ENCODE measurements at regions not wholly inside any gene's neighbourhood (a gene's known extent, or its start where the extent isn't known, plus 50 kb on each side); places are given as distances from the start of the nearest gene placed in this dataset.
"Not testable (repeated sequence)": the region's sequence is repeated elsewhere in the genome, so short reads cannot be mapped to it uniquely, and the experiment has no call there.

GRCh38 chr6:134632024-134632423 is 314.1 kb upstream of the SGK1 start:
- no peak for DNase-seq

- no peak for DNase-seq
These were observed 313.5 kb upstream of the SGK1 start for GRCh38 chr6:134631398-134631924.

DNA sequence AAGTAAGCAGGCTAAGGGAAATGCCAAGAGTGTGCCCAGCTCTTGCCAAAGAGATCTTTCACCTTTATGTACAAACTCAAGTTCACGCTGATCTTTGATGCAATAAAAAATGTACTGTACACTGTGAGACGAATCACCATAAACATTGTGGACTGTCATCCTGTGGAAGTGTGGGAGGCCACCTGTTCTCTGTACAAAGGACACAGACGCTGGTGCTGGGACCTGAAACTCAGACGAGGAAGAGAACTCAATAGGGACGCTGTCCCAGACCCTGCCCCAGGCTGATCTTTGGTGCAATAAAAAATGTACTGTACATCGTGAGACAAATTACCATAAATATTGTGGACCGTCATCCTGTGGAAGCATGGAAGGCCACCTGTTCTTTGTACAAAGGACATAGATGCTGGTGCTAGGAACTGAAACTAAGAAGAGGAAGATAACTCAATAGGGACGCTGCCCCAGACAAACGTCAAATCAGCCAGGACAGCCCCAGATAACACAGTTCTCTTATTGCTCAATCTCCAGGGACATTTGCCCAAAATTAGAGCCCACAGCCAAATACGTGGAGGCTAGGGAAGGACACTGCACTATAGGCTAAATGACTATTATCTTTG is 312.7 kb upstream of the SGK1 start:
- no peak for DNase-seq

DNA sequence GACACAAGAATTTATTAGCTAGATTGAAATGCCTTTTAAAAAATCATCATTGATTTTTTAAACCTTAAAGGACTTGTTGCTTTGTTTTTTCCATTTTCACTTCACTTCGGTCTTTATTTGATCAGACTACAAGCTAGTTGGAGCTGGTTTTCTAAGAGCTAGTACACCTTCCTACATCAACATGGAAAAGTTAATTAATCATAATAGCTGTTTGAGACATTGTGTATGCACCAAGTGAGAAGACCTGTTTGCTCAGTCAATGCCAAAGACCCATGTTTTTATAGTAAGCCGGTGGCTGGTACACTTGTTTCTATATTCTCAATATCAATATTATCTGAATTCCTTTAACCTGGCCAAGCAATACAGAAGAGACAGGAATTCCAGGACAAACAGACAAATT is 310.2 kb upstream of the SGK1 start:
- DNase-seq: no peak

- peak; percentile 21 for DNase-seq
These were observed 309.8 kb upstream of the SGK1 start for GRCh38 chr6:134627707-134628106.

GRCh38 chr6:134626589-134626988 is 308.7 kb upstream of the SGK1 start:
- no peak for DNase-seq

GRCh38 chr6:134626086-134626485 is 308.2 kb upstream of the SGK1 start:
- no peak for DNase-seq

DNA sequence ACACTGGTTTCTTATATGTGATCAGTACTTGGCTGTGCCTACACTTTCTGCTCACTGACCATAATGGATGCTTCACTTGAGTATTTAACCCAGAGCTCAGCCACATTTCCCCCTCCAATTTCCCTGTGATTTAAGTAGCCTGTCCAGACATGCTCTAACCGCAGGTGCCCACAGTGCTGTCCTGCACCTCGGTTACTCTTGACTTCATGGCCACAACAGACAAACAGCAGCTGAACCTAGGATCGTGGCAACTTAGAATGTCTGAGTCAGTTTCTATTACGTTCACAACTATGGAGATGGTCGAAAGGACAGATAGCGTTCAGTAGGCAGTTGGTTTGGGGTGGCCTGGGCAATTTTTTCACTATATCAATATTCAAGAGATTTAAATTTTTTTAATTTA is 306.9 kb upstream of the SGK1 start:
- DNase-seq: no peak

- DNase-seq: no peak
These were observed 305.5 kb upstream of the SGK1 start for GRCh38 chr6:134623401-134623800.

GRCh38 chr6:134622382-134623173 is 304.7 kb upstream of the SGK1 start:
- no peak for DNase-seq

GRCh38 chr6:134621858-134622257 is 303.9 kb upstream of the SGK1 start:
- peak; percentile 12 for DNase-seq

- DNase-seq: no peak
These were observed 301.9 kb upstream of the SGK1 start for GRCh38 chr6:134619789-134620188.

- no peak for DNase-seq
These were observed 301.2 kb upstream of the SGK1 start for GRCh38 chr6:134619077-134619476.

GRCh38 chr6:134614606-134615485 is 296.9 kb upstream of the SGK1 start:
- DNase-seq: no peak

DNA sequence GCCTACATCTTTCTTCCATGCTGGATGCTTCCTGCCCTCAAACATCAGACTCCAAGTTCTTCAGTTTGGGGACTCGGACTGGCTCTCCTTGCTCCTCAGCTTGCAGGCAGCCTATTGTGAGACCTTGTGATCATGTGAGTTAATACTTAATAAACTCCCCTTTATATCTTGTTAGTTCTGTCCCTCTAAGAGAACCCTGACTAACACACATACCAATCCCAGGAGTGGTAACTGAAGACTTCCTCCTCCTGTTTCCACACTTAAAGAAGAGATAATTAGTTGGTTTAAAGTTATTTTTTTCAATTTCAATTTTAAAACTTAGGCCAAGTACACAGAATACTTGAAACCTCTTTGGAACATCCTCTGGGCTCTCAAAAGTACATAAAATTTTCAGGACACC is 294.2 kb upstream of the SGK1 start:
- DNase-seq: not testable (repeated sequence)

GRCh38 chr6:134610411-134610810 is 292.5 kb upstream of the SGK1 start:
- DNase-seq: no peak

GRCh38 chr6:134609716-134610261 is 291.9 kb upstream of the SGK1 start:
- peak; percentile 38 for DNase-seq

GRCh38 chr6:134607411-134607810 is 289.5 kb upstream of the SGK1 start:
- DNase-seq: no peak

- DNase-seq: no peak
These were observed 287.1 kb upstream of the SGK1 start for GRCh38 chr6:134605034-134605433.

- DNase-seq: no peak
These were observed 286.2 kb upstream of the SGK1 start for GRCh38 chr6:134604014-134604676.

GRCh38 chr6:134603561-134603960 is 285.6 kb upstream of the SGK1 start:
- DNase-seq: no peak

DNA sequence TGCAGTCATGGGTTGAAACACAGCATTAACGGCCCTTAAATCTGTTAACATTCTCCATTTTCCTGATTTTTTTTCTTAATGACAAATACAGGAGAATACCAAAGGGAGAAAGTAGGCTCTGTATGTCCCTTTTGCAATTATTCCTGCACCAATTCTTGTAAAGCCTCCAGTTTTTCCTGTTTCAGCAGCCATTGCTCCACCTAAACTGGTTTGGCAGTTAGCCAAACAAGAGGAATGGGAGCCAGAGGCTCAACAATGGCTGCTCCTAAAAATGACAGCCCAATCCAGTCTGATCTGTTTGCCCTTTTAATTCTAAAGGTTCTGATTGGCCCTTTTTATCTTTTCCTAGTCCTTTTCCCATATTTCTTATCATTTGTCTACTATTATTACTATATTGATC is 284.2 kb upstream of the SGK1 start:
- DNase-seq: no peak

GRCh38 chr6:134600671-134601070 is 282.8 kb upstream of the SGK1 start:
- no peak for DNase-seq
